NCI-H446 (cell line): ENCODE measurements at regions not wholly inside any gene's neighbourhood (a gene's known extent, or its start where the extent isn't known, plus 50 kb on each side); places are given as distances from the start of the nearest gene placed in this dataset.
A peak's percentile ranks its signal among the peaks of the same experiment; 100 is the strongest.
"Not testable (repeated sequence)": the region's sequence is repeated elsewhere in the genome, so short reads cannot be mapped to it uniquely, and the experiment has no call there.

ENCODE experiments used
- DNase-seq, 2 experiments: peaks; one replicate each; lab custom pipeline; 2025; lab: John Stamatoyannopoulos, UW

GRCh38 chr20:17836303-17836861, 132.2 kb downstream of the SNX5 start:
- DNase-seq, result no peak

- no peak for DNase-seq
Observed at GRCh38 chr20:17835934-17836300, 132.7 kb downstream of the SNX5 start.

GRCh38 chr20:17835240-17835933, 133.2 kb downstream of the SNX5 start:
- peak in 1 of 2 experiments; percentile 55 for DNase-seq

GRCh38 chr20:17834804-17835203, 133.8 kb downstream of the SNX5 start:
- DNase-seq, result peak in 1 of 2 experiments; percentile 18

GRCh38 chr20:17833036-17833674, 133.4 kb downstream of the BANF2 start:
- no peak for DNase-seq

- DNase-seq, result no peak
Observed at GRCh38 chr20:17832236-17832915, 132.6 kb downstream of the BANF2 start.

GRCh38 chr20:17828598-17829144, 128.9 kb downstream of the BANF2 start:
- DNase-seq, result no peak

GRCh38 chr20:17827759-17828559, 128.2 kb downstream of the BANF2 start:
- no peak for DNase-seq

GRCh38 chr20:17827079-17827478, 127.3 kb downstream of the BANF2 start:
- no peak for DNase-seq

GRCh38 chr20:17825960-17826843, 126.4 kb downstream of the BANF2 start:
- DNase-seq, result no peak

GRCh38 chr20:17825252-17825959, 125.6 kb downstream of the BANF2 start:
- DNase-seq, result no peak

- DNase-seq, result no peak
Observed at GRCh38 chr20:17824676-17825251, 125.0 kb downstream of the BANF2 start.

- DNase-seq, result no peak
Observed at GRCh38 chr20:17823409-17824144, 123.8 kb downstream of the BANF2 start.

- DNase-seq, result no peak
Observed at GRCh38 chr20:17822540-17823408, 123.0 kb downstream of the BANF2 start.

- DNase-seq, result no peak
Observed at GRCh38 chr20:17822039-17822438, 122.3 kb downstream of the BANF2 start.

GRCh38 chr20:17821606-17822005, 121.8 kb downstream of the BANF2 start:
- not testable (repeated sequence) for DNase-seq

- no peak for DNase-seq
Observed at GRCh38 chr20:17819395-17820093, 119.8 kb downstream of the BANF2 start.
